GM21526 (cell line): ENCODE measurements at regions not wholly inside any gene's neighbourhood (a gene's known extent, or its start where the extent isn't known, plus 50 kb on each side); places are given as distances from the start of the nearest gene placed in this dataset.

Experiments
- ATAC-seq: cut with Tn5 transposase; IDR thresholded peaks from one replicate; pipeline ENCODE4 v1.9.1; 2021; ENCODE audit warnings: moderate library complexity; ENCODE audit not compliant: unreplicated experiment, low FRiP score

DNA sequence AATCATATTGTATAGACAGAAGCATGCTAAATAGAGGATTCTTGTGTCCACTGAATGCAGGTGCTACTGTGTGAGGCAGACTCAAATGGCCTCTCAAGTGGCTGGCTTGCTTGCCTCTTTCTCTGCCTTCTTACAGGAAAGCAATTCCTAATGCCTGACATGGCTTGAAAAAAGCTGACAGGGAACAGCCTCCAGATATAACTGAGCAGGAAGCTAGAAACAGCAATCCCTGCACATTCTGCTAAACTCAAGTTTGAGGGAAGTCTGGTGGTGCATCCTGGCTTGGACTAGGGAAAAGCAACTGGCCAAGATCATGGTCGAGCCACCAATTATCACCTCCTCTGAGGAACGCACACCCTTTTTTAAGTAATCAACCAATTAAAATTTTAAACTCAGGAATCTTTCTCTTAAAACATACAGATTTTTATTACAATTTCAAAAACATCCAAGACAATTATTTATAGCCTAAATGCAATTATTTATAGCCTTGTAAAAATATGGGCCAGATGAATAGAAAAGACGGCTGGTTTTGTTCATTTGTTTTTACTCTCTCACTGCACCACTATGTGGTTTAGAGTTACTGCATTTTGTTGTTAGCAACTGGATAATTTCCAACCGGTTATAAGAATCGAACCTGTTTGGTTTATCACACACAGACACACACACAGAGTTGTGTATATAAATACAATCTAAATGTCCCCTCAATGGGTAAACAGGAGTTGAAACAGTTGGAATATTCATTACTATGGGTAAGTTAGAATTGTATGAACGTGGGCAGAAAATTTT is 290.9 kb upstream of the ANKRD55 start:
- ATAC-seq: no peak

- no peak for ATAC-seq
Observed at GRCh38 chr5:56522960-56523359, 289.8 kb upstream of the ANKRD55 start.

GRCh38 chr5:56522169-56522568 is 289.0 kb upstream of the ANKRD55 start:
- no peak for ATAC-seq

DNA sequence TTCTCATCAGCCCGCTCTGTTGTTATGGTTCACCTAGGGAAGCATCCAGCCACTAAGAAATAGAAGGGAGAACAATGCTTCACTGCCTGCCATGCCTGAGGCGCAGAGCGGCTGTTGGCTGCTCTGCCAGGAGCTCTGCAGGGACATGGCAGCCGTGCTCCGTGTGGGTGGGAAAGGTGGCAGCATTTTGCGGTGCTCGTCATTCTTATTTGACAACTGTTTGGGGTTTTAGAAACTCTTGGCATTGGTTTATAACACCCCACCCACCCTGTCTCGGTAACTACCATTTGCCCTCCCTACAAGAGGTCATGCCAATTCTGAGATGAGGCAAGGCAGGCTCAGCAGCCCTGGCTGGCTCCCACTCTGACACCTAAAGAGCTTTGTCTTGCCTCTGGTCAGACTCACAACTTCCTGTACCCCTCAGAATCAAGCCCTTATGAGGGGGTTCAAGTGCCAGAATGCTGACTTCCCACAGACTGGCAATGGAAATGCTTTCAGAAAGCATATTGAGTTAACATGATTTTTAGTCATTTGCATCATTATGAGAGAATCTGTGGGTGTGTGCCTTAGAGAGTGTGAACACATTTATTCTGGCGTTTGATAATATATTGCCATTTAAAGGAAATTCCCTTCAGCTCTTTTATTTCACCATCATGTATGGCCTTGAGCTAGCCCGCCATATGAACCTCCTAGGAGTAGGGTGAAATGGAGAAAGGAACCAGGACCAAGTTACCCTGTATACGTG is 288.0 kb upstream of the ANKRD55 start:
- no peak for ATAC-seq

- no peak for ATAC-seq
Observed at GRCh38 chr5:56518820-56519219, 285.7 kb upstream of the ANKRD55 start.

DNA sequence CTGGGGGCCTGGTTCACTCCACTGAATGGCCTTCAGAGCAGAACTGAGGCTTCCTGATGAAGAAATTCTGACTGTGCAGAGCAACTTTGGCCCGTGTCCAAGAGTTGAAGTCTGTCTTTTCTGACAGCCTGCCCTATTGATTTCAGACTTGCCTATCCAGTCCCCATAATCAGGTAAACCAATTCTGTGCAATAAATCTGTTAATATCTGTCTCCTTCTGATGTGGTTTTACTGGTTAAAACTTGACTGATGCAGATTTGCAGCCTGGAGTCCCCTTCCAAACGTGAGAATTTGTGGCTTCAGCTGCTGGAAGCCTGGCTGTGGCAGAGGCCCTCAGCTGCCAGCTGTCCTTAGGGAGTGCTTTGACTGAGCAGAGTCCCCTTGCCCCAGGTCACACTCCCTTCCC is 283.9 kb upstream of the ANKRD55 start:
- ATAC-seq: no peak

DNA sequence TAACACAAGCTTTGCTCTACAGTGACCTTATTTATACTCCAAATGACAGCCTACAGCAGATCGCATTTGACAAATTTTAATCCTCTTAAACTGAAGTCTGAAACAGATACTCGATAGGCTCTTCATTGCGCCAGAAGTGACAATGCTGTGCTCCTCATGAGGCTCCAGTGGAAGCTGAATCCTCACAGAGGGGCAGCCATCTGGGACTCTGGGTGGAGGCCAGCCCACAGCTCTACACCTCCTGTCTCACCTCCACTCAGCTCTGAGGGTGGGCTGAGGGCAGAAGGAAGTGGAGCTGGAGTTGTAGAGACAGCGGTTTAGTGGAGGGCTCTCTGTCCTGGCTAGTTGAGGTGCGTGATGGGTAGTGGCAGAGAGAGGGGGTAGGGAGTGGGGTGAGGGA is 283.3 kb upstream of the ANKRD55 start:
- no peak for ATAC-seq

GRCh38 chr5:56516035-56516434 is 282.9 kb upstream of the ANKRD55 start:
- no peak for ATAC-seq

- no peak for ATAC-seq
Observed at GRCh38 chr5:56515011-56515410, 281.9 kb upstream of the ANKRD55 start.

DNA sequence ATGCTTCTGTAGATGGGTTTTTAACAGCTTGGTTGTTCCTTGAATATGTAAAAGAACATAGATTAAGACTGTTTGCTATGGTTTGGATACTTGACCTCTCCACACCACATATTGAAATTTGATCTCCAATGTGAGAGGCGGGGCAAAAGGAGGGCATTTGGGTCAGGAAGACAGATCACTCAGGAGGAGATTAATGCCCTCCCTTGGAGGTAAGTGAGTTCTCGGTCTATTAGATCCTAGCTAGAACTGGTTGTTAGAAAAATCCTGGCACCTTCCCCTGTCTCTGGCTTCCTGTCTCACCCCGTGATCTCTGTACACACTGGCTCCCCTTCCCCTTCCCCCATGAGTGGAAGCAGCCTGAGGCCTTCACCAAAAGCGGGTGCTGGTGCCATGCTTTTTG is 281.1 kb upstream of the ANKRD55 start:
- ATAC-seq: no peak

DNA sequence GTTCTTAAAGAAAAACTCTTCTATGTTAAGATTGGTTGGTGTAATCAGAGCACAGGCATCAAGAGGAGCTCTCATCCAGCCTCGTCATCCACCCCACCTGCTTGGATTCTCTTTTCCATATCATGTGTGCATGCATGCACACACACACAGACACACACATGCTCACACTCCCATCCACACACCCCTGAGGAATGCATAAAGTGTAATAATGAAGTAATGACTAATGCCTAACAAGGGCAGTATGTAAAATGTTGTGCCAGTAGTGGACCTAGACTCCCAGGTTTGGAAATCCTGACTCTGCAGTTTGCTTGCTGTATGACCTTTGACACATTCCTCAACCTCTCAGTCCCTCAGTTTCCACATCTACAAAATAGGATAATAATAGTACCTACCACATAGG is 280.0 kb upstream of the ANKRD55 start:
- ATAC-seq: no peak

DNA sequence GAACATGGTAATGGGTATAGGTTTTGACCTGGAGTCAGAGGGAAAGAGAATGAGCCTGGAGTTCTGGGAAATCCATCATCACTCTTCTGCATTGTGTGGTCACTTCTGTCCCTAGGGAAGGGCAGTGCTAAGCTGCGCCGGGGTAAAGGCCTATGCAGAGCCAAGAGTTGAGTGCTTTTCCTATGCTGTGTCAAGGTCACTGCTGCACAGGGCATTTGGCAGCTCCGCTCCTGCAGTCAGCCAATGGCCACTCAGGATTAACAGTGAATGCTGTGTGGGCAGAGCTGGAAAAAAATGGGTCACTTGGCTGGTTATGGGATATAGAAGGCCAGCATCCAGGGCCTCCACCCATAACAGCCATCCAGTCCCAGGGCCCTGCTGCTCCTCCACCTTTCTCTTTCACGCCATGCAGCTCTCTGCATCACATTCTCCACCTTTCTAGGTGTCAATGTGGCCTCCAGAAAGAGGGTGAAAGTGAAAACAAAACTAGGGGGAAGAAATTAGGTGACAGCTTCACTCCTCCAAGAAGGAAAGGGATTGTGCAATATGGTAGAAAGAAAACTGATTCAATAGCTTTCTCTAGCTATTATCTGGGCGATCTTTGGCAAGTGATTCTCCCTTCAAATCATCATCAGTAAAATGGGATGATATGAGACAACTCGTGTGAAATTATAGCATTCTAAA is 279.3 kb upstream of the ANKRD55 start:
- ATAC-seq: no peak

DNA sequence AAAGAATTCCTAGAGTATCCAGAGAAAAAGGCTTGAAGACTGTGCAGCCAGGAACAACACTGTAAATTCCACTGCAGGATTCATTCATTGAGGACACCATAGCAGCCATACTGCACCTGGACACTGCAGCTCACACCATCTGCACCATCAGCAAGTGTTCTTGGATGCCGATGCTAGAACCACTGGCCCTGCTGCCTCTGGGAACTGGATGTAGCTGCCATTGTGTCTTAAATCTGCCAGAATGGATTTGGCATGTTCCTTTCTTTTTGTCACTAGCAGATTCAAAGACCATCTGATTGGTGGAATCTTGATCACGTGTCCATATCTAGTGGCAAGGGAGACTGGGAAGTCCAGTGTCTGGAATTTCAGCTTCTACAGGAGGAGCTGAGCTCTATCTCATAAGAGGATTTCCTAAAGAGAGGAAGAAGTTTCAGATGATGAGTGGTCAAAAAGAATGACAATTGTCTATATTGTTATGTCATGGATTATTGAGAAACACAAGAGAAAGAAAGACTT is 278.3 kb upstream of the ANKRD55 start:
- no peak for ATAC-seq

GRCh38 chr5:56508249-56508648 is 275.1 kb upstream of the ANKRD55 start:
- ATAC-seq: no peak

- ATAC-seq: no peak
Observed at GRCh38 chr5:56507351-56507930, 274.3 kb upstream of the ANKRD55 start.

GRCh38 chr5:56506211-56506965 is 273.3 kb upstream of the ANKRD55 start:
- ATAC-seq: no peak

DNA sequence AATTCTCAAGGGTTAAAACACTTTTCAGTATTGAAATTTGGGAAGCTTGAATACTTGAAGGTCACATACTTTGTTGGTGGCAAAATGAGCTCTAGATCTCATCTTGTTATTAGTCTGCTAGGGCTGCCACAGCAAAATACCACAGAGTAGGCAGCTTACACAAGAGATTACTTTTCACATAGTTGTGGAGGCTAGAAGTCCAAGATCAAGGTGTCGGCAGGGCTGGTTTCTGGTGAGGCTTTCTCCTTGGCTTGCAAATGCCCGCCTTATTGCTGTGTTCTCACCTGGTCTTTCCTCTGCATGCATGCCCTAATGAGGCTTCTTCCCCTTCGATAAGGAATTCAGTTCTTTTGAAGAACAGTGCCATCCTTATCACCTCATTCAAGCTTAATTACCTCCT is 270.8 kb upstream of the ANKRD55 start:
- no peak for ATAC-seq

- no peak for ATAC-seq
Observed at GRCh38 chr5:56501781-56502557, 268.8 kb upstream of the ANKRD55 start.

DNA sequence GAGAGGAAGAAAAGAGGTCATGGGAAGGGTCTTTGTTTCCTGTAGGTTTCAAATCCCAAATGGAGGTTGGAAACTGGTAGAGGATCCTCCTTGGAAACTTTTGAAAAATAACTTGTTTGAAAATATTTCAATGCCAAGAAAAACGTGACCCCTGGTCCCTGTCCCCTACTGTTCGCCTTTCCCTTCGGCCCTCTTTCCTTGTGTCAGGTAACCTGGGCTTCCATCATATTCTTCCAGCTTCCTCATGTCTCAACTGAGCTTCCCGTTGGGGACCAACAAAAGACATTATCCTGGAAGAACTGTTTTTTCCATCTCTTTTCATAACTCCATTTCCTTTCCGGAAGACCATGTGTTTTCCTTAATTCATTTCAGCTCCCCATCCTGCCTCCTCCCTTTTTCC is 266.8 kb upstream of the ANKRD55 start:
- ATAC-seq: no peak
